ENCODE measurements at regions not wholly inside any gene's neighbourhood (a gene's known extent, or its start where the extent isn't known, plus 50 kb on each side); places are given as distances from the start of the nearest gene placed in this dataset.
A peak's percentile ranks its signal among the peaks of the same experiment; 100 is the strongest.

GRCh38 chr4:121485190-121485804, 104.5 kb upstream of the QRFPR start:
- H3K9me3 ChIP-seq (ENCODE audit: insufficient read depth, low read depth, low read length): no peaks in the 10 kb centered on the region
- no peaks in the 10 kb centered on the region for H3K4me1 ChIP-seq (ENCODE audit: insufficient read depth, low read length, poor library complexity, severe bottlenecking)
- H3K27me3 ChIP-seq (ENCODE audit: insufficient read depth, low read length, poor library complexity, severe bottlenecking): no peaks in the 10 kb centered on the region
- no peaks in the 10 kb centered on the region for H4K20me1 ChIP-seq (ENCODE audit: insufficient read depth, low read length, poor library complexity, severe bottlenecking)
- no peak overlapping the region for H2AFZ ChIP-seq (ENCODE audit: low read length)
- no peak overlapping the region for H3K9ac ChIP-seq (ENCODE audit: low read depth, low read length, poor library complexity, severe bottlenecking)
- no peaks in the 10 kb centered on the region for H3F3A ChIP-seq (ENCODE audit: low read depth)
- no peak overlapping the region for H3K4me2 ChIP-seq (ENCODE audit: low read depth, low read length, poor library complexity, severe bottlenecking)
- TF ChIP-seq CTCF (conservative IDR thresholded peaks at IDR 0.05; ENCODE audit: low read length) (no peak), EZH2phosphoT487 (IDR thresholded peaks at IDR 0.05; ENCODE audit: borderline replicate concordance) (no peak)
- H3K9me2 ChIP-seq (replicated peaks; ENCODE audit: low read depth, low read length): no peaks in the 10 kb centered on the region
- no peaks in the 10 kb centered on the region for H3K79me2 ChIP-seq (ENCODE audit: insufficient read depth, low read length)
- H3K36me3 ChIP-seq (ENCODE audit: insufficient read depth, low read length): no peaks in the 10 kb centered on the region
- no peak overlapping the region for H3K4me3 ChIP-seq (ENCODE audit: low read length, poor library complexity, severe bottlenecking)

- H3F3A ChIP-seq (ENCODE audit: low read depth): no peaks in the 10 kb centered on the region
- H3K27me3 ChIP-seq (ENCODE audit: insufficient read depth, low read length, poor library complexity, severe bottlenecking): no peaks in the 10 kb centered on the region
- H3K9me3 ChIP-seq (ENCODE audit: insufficient read depth, low read depth, low read length): no peaks in the 10 kb centered on the region
- H3K4me1 ChIP-seq (ENCODE audit: insufficient read depth, low read length, poor library complexity, severe bottlenecking): no peaks in the 10 kb centered on the region
- H3K79me2 ChIP-seq (ENCODE audit: insufficient read depth, low read length): no peaks in the 10 kb centered on the region
- no peak overlapping the region for H2AFZ ChIP-seq (ENCODE audit: low read length)
- TF ChIP-seq EZH2phosphoT487 (IDR thresholded peaks at IDR 0.05; ENCODE audit: borderline replicate concordance): no peak
- TF ChIP-seq CTCF (conservative IDR thresholded peaks at IDR 0.05; ENCODE audit: low read length): peak; percentile 85
- no peak overlapping the region for H3K4me3 ChIP-seq (ENCODE audit: low read length, poor library complexity, severe bottlenecking)
- no peaks in the 10 kb centered on the region for H4K20me1 ChIP-seq (ENCODE audit: insufficient read depth, low read length, poor library complexity, severe bottlenecking)
- no peaks in the 10 kb centered on the region for H3K9me2 ChIP-seq (replicated peaks; ENCODE audit: low read depth, low read length)
- H3K36me3 ChIP-seq (ENCODE audit: insufficient read depth, low read length): no peaks in the 10 kb centered on the region
- H3K9ac ChIP-seq (ENCODE audit: low read depth, low read length, poor library complexity, severe bottlenecking): no peak overlapping the region
- H3K4me2 ChIP-seq (ENCODE audit: low read depth, low read length, poor library complexity, severe bottlenecking): no peak overlapping the region
Measured at GRCh38 chr4:121484633-121485032, 103.8 kb upstream of the QRFPR start.

- H3K36me3 ChIP-seq (ENCODE audit: insufficient read depth, low read length): no peaks in the 10 kb centered on the region
- no peaks in the 10 kb centered on the region for H3K9me3 ChIP-seq (ENCODE audit: insufficient read depth, low read depth, low read length)
- H4K20me1 ChIP-seq (ENCODE audit: insufficient read depth, low read length, poor library complexity, severe bottlenecking): no peaks in the 10 kb centered on the region
- no peaks in the 10 kb centered on the region for H3K79me2 ChIP-seq (ENCODE audit: insufficient read depth, low read length)
- H3K4me2 ChIP-seq (ENCODE audit: low read depth, low read length, poor library complexity, severe bottlenecking): no peak overlapping the region
- H3K9me2 ChIP-seq (replicated peaks; ENCODE audit: low read depth, low read length): no peaks in the 10 kb centered on the region
- no peaks in the 10 kb centered on the region for H3K27me3 ChIP-seq (ENCODE audit: insufficient read depth, low read length, poor library complexity, severe bottlenecking)
- H3F3A ChIP-seq (ENCODE audit: low read depth): no peaks in the 10 kb centered on the region
- no peak for TF ChIP-seq EZH2phosphoT487 (IDR thresholded peaks at IDR 0.05; ENCODE audit: borderline replicate concordance)
- no peak for TF ChIP-seq CTCF (conservative IDR thresholded peaks at IDR 0.05; ENCODE audit: low read length)
- H3K4me1 ChIP-seq (ENCODE audit: insufficient read depth, low read length, poor library complexity, severe bottlenecking): no peaks in the 10 kb centered on the region
- no peak overlapping the region for H3K9ac ChIP-seq (ENCODE audit: low read depth, low read length, poor library complexity, severe bottlenecking)
- H2AFZ ChIP-seq (ENCODE audit: low read length): no peak overlapping the region
- no peak overlapping the region for H3K4me3 ChIP-seq (ENCODE audit: low read length, poor library complexity, severe bottlenecking)
Measured at GRCh38 chr4:121479808-121480207, 99.0 kb upstream of the QRFPR start.

Measured in Loucy (cell line).